Trophoblast cell (in vitro differentiated cells and primary cell): ENCODE measurements at regions not wholly inside any gene's neighbourhood (a gene's known extent, or its start where the extent isn't known, plus 50 kb on each side); places are given as distances from the start of the nearest gene placed in this dataset.

ENCODE experiments used
- DNase-seq, 2 donors: peaks; one replicate each; pipeline ENCODE4 v3.0.0-alpha.2; 2016
- H2AFZ ChIP-seq: 2 replicates; pipeline ENCODE4 v1.6.1; 2013; ENCODE audit warnings: low read length, moderate library complexity, mild to moderate bottlenecking; ENCODE audit not compliant: insufficient read depth, poor library complexity
- H2AK5ac ChIP-seq: 2 replicates; pipeline ENCODE4 v1.6.1; 2013; ENCODE audit warnings: mild to moderate bottlenecking, low read length
- H2BK120ac ChIP-seq: 2 replicates; pipeline ENCODE4 v1.6.1; 2013; ENCODE audit warnings: low read length, mild to moderate bottlenecking, moderate library complexity; ENCODE audit not compliant: insufficient read depth, poor library complexity
- H2BK12ac ChIP-seq: 2 replicates; pipeline ENCODE4 v1.6.1; 2013; ENCODE audit warnings: mild to moderate bottlenecking, low read length, moderate library complexity
- H2BK5ac ChIP-seq: 2 replicates; pipeline ENCODE4 v1.6.1; 2013; ENCODE audit warnings: low read length, low read depth, moderate library complexity, mild to moderate bottlenecking; ENCODE audit not compliant: poor library complexity
- H3K14ac ChIP-seq: 2 replicates; pipeline ENCODE4 v1.6.1; 2013; ENCODE audit warnings: mild to moderate bottlenecking, low read length
- H3K18ac ChIP-seq: 2 replicates; pipeline ENCODE4 v1.6.1; 2013; ENCODE audit warnings: mild to moderate bottlenecking, low read length
- H3K23ac ChIP-seq: 2 replicates; pipeline ENCODE4 v1.6.1; 2013; ENCODE audit warnings: low read length
- H3K27ac ChIP-seq: 2 replicates; pipeline ENCODE4 v1.5.1; 2013; ENCODE audit warnings: low read depth, mild to moderate bottlenecking, inconsistent platforms, low read length, moderate library complexity
- H3K27me3 ChIP-seq: 2 replicates; pipeline ENCODE4 v1.6.1; 2013; ENCODE audit warnings: inconsistent platforms, mild to moderate bottlenecking, low read length, moderate library complexity; ENCODE audit not compliant: insufficient read depth
- H3K36me3 ChIP-seq, 2 experiments: 1 replicate in 1 of 2; 2 replicates in 1 of 2; pipeline ENCODE4 v1.6.1; 2013; ENCODE audit warnings: low read length in 2 of 2, mild to moderate bottlenecking in 2 of 2, moderate library complexity in 1 of 2; ENCODE audit not compliant: insufficient read depth in 2 of 2, control insufficient read depth in 1 of 2
- H3K4ac ChIP-seq: 2 replicates; pipeline ENCODE4 v1.6.1; 2013; ENCODE audit warnings: low read depth, mild to moderate bottlenecking, low read length, moderate library complexity
- H3K4me1 ChIP-seq, 2 experiments: 1 replicate in 1 of 2; 2 replicates in 1 of 2; pipeline ENCODE4 v1.6.1; 2013; ENCODE audit warnings: low read length in 2 of 2, mild to moderate bottlenecking in 2 of 2, moderate library complexity in 1 of 2; ENCODE audit not compliant: insufficient read depth in 2 of 2, control insufficient read depth in 1 of 2
- H3K4me2 ChIP-seq: 2 replicates; pipeline ENCODE4 v1.6.1; 2013; ENCODE audit warnings: inconsistent platforms, mild to moderate bottlenecking, low read length, moderate library complexity
- H3K4me3 ChIP-seq: 2 replicates; pipeline ENCODE4 v1.5.1; 2013; ENCODE audit warnings: mild to moderate bottlenecking, low read depth, low read length, inconsistent platforms
- H3K79me1 ChIP-seq: one replicate; pipeline ENCODE4 v1.6.1; 2013; ENCODE audit warnings: low read length
- H3K79me2 ChIP-seq: 2 replicates; pipeline ENCODE4 v1.6.1; 2013; ENCODE audit warnings: low read length, mild to moderate bottlenecking; ENCODE audit not compliant: control insufficient read depth, insufficient read depth, poor library complexity
- H3K9ac ChIP-seq: 2 replicates; pipeline ENCODE4 v1.6.1; 2013; ENCODE audit warnings: mild to moderate bottlenecking, low read length
- H3K9me3 ChIP-seq: 2 replicates; pipeline ENCODE4 v1.6.1; 2013; ENCODE audit warnings: low read depth, mild to moderate bottlenecking, control low read depth, inconsistent platforms, low read length; ENCODE audit not compliant: insufficient read depth
- H4K12ac ChIP-seq: 2 replicates; pipeline ENCODE4 v1.6.1; 2013; ENCODE audit warnings: low read depth, mild to moderate bottlenecking, low read length, moderate library complexity
- H4K8ac ChIP-seq: 2 replicates; pipeline ENCODE4 v1.6.1; 2013; ENCODE audit warnings: low read depth, mild to moderate bottlenecking, low read length, moderate library complexity
- H4K91ac ChIP-seq: one replicate; pipeline ENCODE4 v1.6.1; 2013; ENCODE audit warnings: low read depth, mild to moderate bottlenecking, low read length, moderate library complexity
- WGBS: extraction: QIAGEN DNeasy Blood & Tissue Kit; methylation state at CpG from one replicate; pipeline ENCODE4 v1.1.7; 2013; ENCODE audit warnings: missing lambda C conversion rate; ENCODE audit not compliant: insufficient read length, insufficient coverage; ENCODE audit errors: extremely low coverage; 5-methylcytosine and 5-hydroxymethylcytosine counted together

GRCh38 chr1:198472997-198473396 lies 67.5 kb downstream of the ATP6V1G3 start:
- Histone ChIP-seq H3K9me3 (no peaks in the 10 kb centered on the region), H2BK120ac (no peak overlapping the region), H3K36me3 (no peaks in the 10 kb centered on the region), H3K23ac (no peak overlapping the region), H3K4me3 (no peak overlapping the region), H3K14ac (no peak overlapping the region), H2BK12ac (no peak overlapping the region), H2BK5ac (no peak overlapping the region), H3K4ac (no peak overlapping the region), H4K8ac (no peak overlapping the region), H3K79me2 (no peaks in the 10 kb centered on the region), H3K4me2 (no peak overlapping the region), H2AFZ (no peak overlapping the region), H3K4me1 (no peaks in the 10 kb centered on the region), H3K27ac (no peak overlapping the region), H4K91ac (no peak overlapping the region), H3K9ac (no peak overlapping the region), H4K12ac (no peak overlapping the region), H3K79me1 (no peaks in the 10 kb centered on the region), H2AK5ac (no peak overlapping the region), H3K18ac (no peak overlapping the region), H3K27me3 (no peaks in the 10 kb centered on the region)
- DNase-seq: no peak
- WGBS: no CpG with 5 or more reads among the region's 2 CpGs

GRCh38 chr1:198472119-198472518 lies 68.4 kb downstream of the ATP6V1G3 start:
- no peak overlapping the region for H3K4ac ChIP-seq
- no peak overlapping the region for H3K23ac ChIP-seq
- no peak overlapping the region for H3K9ac ChIP-seq
- H3K9me3 ChIP-seq: no peaks in the 10 kb centered on the region
- H3K27ac ChIP-seq: no peak overlapping the region
- no peak overlapping the region for H4K91ac ChIP-seq
- H3K36me3 ChIP-seq: no peaks in the 10 kb centered on the region
- no peak overlapping the region for H2BK120ac ChIP-seq
- no peaks in the 10 kb centered on the region for H3K4me1 ChIP-seq
- no peak overlapping the region for H2AFZ ChIP-seq
- no peaks in the 10 kb centered on the region for H3K79me1 ChIP-seq
- no peak overlapping the region for H2BK12ac ChIP-seq
- no peak overlapping the region for H2BK5ac ChIP-seq
- H2AK5ac ChIP-seq: no peak overlapping the region
- H3K18ac ChIP-seq: no peak overlapping the region
- H4K12ac ChIP-seq: no peak overlapping the region
- H3K79me2 ChIP-seq: no peaks in the 10 kb centered on the region
- DNase-seq: no peak
- no peak overlapping the region for H4K8ac ChIP-seq
- H3K4me2 ChIP-seq: no peak overlapping the region
- H3K4me3 ChIP-seq: no peak overlapping the region
- no peak overlapping the region for H3K14ac ChIP-seq
- no peaks in the 10 kb centered on the region for H3K27me3 ChIP-seq
- no CpG with 5 or more reads among the region's 1 CpG for WGBS

DNA sequence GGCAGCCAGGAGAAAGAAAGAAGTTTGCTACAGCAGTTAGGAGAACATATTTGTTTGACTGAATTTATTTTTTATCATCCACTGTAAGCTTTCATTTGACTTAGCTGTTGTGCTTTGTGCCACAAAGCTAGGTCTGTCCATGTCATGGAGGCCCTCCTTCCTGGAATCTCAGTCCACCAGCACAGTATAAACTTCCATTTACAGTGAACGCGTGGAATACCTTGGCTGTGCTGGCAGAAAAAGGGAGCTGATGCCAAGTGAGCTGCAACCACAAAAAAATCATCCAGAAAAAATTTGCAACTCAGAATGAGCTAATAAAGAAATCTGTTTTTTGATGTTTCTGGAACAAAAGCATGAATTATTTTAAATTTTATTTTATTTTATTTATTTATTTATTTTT lies 72.6 kb downstream of the ATP6V1G3 start:
- no peak overlapping the region for H3K4me2 ChIP-seq
- H4K91ac ChIP-seq: no peak overlapping the region
- H3K27ac ChIP-seq: no peak overlapping the region
- no peaks in the 10 kb centered on the region for H3K4me1 ChIP-seq
- H3K9me3 ChIP-seq: no peaks in the 10 kb centered on the region
- H4K8ac ChIP-seq: no peak overlapping the region
- no CpG with 5 or more reads among the region's 2 CpGs for WGBS
- H2BK5ac ChIP-seq: no peak overlapping the region
- no peak overlapping the region for H2AK5ac ChIP-seq
- H3K23ac ChIP-seq: no peak overlapping the region
- no peak overlapping the region for H3K14ac ChIP-seq
- H3K18ac ChIP-seq: no peak overlapping the region
- no peak overlapping the region for H4K12ac ChIP-seq
- H2AFZ ChIP-seq: no peak overlapping the region
- no peak overlapping the region for H3K4me3 ChIP-seq
- H2BK120ac ChIP-seq: no peak overlapping the region
- no peak overlapping the region for H2BK12ac ChIP-seq
- H3K79me2 ChIP-seq: no peaks in the 10 kb centered on the region
- H3K79me1 ChIP-seq: no peaks in the 10 kb centered on the region
- no peaks in the 10 kb centered on the region for H3K27me3 ChIP-seq
- DNase-seq: no peak
- H3K36me3 ChIP-seq: no peaks in the 10 kb centered on the region
- no peak overlapping the region for H3K9ac ChIP-seq
- H3K4ac ChIP-seq: no peak overlapping the region

DNA sequence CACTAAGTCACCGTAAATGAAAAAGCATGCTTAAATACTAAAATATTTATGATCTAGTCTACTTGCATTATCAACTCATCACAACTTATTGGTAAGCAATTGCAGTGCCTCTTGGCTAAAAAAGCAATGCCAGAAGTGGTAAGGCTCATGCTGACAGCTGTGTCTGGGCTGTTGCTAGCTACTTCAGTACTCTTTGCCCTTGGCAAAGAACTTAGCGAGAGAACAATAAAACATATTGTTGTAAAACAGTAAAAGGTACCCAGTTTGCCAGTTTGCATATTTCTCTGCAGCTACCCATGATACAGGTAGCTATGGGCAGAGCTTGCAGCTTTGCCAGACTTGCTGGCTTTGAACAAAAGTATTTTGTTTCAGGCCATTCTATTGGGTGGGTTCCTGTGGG lies 73.1 kb downstream of the ATP6V1G3 start:
- Histone ChIP-seq H3K23ac (no peak overlapping the region), H2AK5ac (no peak overlapping the region), H3K4me3 (no peak overlapping the region), H3K18ac (no peak overlapping the region), H2BK120ac (no peak overlapping the region), H3K36me3 (no peaks in the 10 kb centered on the region), H3K79me2 (no peaks in the 10 kb centered on the region), H4K8ac (no peak overlapping the region), H2AFZ (no peak overlapping the region), H3K27ac (no peak overlapping the region), H3K4me1 (no peaks in the 10 kb centered on the region), H4K12ac (no peak overlapping the region), H3K9me3 (no peaks in the 10 kb centered on the region), H3K14ac (no peak overlapping the region), H3K79me1 (no peaks in the 10 kb centered on the region), H3K4me2 (no peak overlapping the region), H3K9ac (no peak overlapping the region), H2BK12ac (no peak overlapping the region), H4K91ac (no peak overlapping the region), H2BK5ac (no peak overlapping the region), H3K27me3 (no peaks in the 10 kb centered on the region), H3K4ac (no peak overlapping the region)
- no CpG with 5 or more reads among the region's 2 CpGs for WGBS
- DNase-seq: no peak
